CD14-positive monocyte (primary cell): ENCODE measurements at regions not wholly inside any gene's neighbourhood (a gene's known extent, or its start where the extent isn't known, plus 50 kb on each side); places are given as distances from the start of the nearest gene placed in this dataset.

Experiments used
- DNase-seq, 3 donors: peaks; one replicate each; pipeline ENCODE4 v3.0.0-alpha.2; 2011 to 2022
- H2AFZ ChIP-seq: 2 replicates; pipeline ENCODE4 v1.6.0; 2012; ENCODE audit warnings: mild to moderate bottlenecking, low read depth, low read length, inconsistent platforms; ENCODE audit not compliant: insufficient read depth, poor library complexity, severe bottlenecking
- H3K27ac ChIP-seq, 2 donors: 1 replicate in 1 of 2; 2 replicates in 1 of 2; pipeline ENCODE4 v1.5.1; 2012 to 2013; ENCODE audit warnings: low read length in 2 of 2, control low read depth in 1 of 2, inconsistent platforms in 1 of 2, low read depth in 1 of 2, mild to moderate bottlenecking in 1 of 2
- H3K27me3 ChIP-seq, 2 donors: one replicate each; pipeline versions ENCODE4 v1.6.0 to v1.6.1; 2011 to 2013; ENCODE audit warnings: low read length in 2 of 2; ENCODE audit not compliant: control insufficient read depth in 2 of 2, insufficient read depth in 2 of 2
- H3K36me3 ChIP-seq, 2 donors: replicated peaks in 1 of 2; 1 replicate in 1 of 2; 2 replicates in 1 of 2; pipeline versions ENCODE4 v1.5.1 to v1.6.1; 2012 to 2013; ENCODE audit warnings: low read length in 2 of 2, control low read depth in 1 of 2, inconsistent platforms in 1 of 2, mild to moderate bottlenecking in 1 of 2; ENCODE audit not compliant: insufficient read depth in 2 of 2, control insufficient read depth in 1 of 2
- H3K4me1 ChIP-seq, 2 donors: 1 replicate in 1 of 2; 2 replicates in 1 of 2; pipeline versions ENCODE4 v1.5.1 to v1.6.1; 2012 to 2013; ENCODE audit warnings: low read length in 2 of 2, control low read depth in 1 of 2, inconsistent platforms in 1 of 2, mild to moderate bottlenecking in 1 of 2, moderate library complexity in 1 of 2; ENCODE audit not compliant: insufficient read depth in 2 of 2, control insufficient read depth in 1 of 2
- H3K4me2 ChIP-seq: replicated peaks from 2 replicates; pipeline ENCODE3; 2012; ENCODE audit warnings: low read length, moderate library complexity, mild to moderate bottlenecking; ENCODE audit not compliant: poor library complexity, severe bottlenecking; ENCODE audit errors: extremely low read depth
- H3K4me3 ChIP-seq, 3 experiments: fragments of 200-600 bp in 1 of 3; sonication (generic) in 1 of 3; replicated peaks in 1 of 3; 1 replicate in 2 of 3; 2 replicates in 1 of 3; pipeline ENCODE4 v1.5.1; 2011 to 2013; ENCODE audit warnings: low read length in 3 of 3, mild to moderate bottlenecking in 3 of 3, control low read depth in 2 of 3, low read depth in 2 of 3, inconsistent platforms in 1 of 3, moderate library complexity in 1 of 3
- H3K79me2 ChIP-seq: 2 replicates; pipeline ENCODE4 v1.6.0; 2012; ENCODE audit warnings: mild to moderate bottlenecking, control low read depth, inconsistent platforms, low read length, moderate library complexity; ENCODE audit not compliant: insufficient read depth
- H3K9ac ChIP-seq: 2 replicates; pipeline ENCODE4 v1.6.0; 2017; ENCODE audit warnings: low read length, mild to moderate bottlenecking; ENCODE audit not compliant: insufficient read depth, poor library complexity, severe bottlenecking
- H3K9me3 ChIP-seq, 2 donors: replicated peaks in 1 of 2; 1 replicate in 1 of 2; 2 replicates in 1 of 2; pipeline versions ENCODE4 v1.5.1 to v1.6.1; 2012 to 2013; ENCODE audit warnings: low read length in 2 of 2, control low read depth in 1 of 2; ENCODE audit not compliant: control insufficient read depth in 1 of 2, insufficient read depth in 1 of 2
- H4K20me1 ChIP-seq: 2 replicates; pipeline ENCODE4 v1.6.0; 2012; ENCODE audit warnings: mild to moderate bottlenecking, low read length, control low read depth, moderate library complexity; ENCODE audit not compliant: insufficient read depth
- H3K27ac Mint-ChIP-seq, 7 donors: one replicate each; pipeline ENCODE4 v1.8.0; 2020; ENCODE audit warnings: mild to moderate bottlenecking in 7 of 7, mixed read lengths in 7 of 7, moderate library complexity in 6 of 7, inconsistent platforms in 2 of 7
- H3K27me3 Mint-ChIP-seq, 3 donors: one replicate each; pipeline ENCODE4 v1.8.0; 2021 to 2022; ENCODE audit warnings: low read depth in 3 of 3, mild to moderate bottlenecking in 3 of 3, mixed read lengths in 3 of 3, moderate library complexity in 3 of 3, inconsistent platforms in 1 of 3
- H3K36me3 Mint-ChIP-seq, 2 donors: one replicate each; pipeline ENCODE4 v1.8.0; 2020; ENCODE audit warnings: mixed read lengths in 2 of 2, inconsistent platforms in 1 of 2, mild to moderate bottlenecking in 1 of 2
- H3K4me1 Mint-ChIP-seq: one replicate; pipeline ENCODE4 v1.8.0; 2020; ENCODE audit warnings: mild to moderate bottlenecking, mixed read lengths
- H3K4me3 Mint-ChIP-seq, 2 donors: one replicate each; pipeline ENCODE4 v1.8.0; 2020; ENCODE audit warnings: mild to moderate bottlenecking in 2 of 2, mixed read lengths in 2 of 2, moderate library complexity in 1 of 2
- H3K9me3 Mint-ChIP-seq, 7 donors: one replicate each; pipeline ENCODE4 v1.8.0; 2020 to 2022; ENCODE audit warnings: mixed read lengths in 7 of 7, mild to moderate bottlenecking in 6 of 7, moderate library complexity in 6 of 7, inconsistent platforms in 2 of 7
- WGBS: methylation state at CpG from one replicate; pipeline ENCODE4 v1.1.5; 2013; ENCODE audit warnings: missing lambda C conversion rate; ENCODE audit not compliant: insufficient coverage; 5-methylcytosine and 5-hydroxymethylcytosine counted together
- intact Hi-C, 2 donors: fragments of 100-400 bp; cut with micrococcal nuclease; formaldehyde crosslinking; loops; one replicate each; pipeline versions ENCODE4 v1.15.0 to v1.15.1; 2023
- TF ChIP-seq, protein P1 (sequence below): fragments of 200-600 bp; IDR thresholded peaks from one replicate; pipeline ENCODE4 v1.8.0; 2022; ENCODE audit warnings: antibody characterized with exemption, mild to moderate bottlenecking

DNA sequence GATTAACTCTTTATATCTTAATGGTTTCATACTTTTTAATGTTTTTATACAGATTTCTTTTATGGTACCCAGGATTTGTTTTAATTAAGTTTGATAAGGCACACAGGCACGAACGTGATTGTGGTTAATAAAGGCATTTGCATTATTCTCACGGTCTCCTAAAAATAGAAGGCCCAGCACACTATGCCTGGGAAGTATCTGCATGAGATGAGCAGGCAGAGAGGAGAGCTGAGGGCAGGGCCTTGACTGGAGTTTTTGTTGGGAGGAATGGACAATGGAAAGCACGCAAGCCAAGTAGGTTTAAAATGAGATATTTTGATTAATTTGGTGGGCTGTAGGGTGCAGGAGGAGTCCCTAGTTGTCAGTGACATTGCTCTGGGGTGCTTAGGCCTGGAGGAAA lies 1714.3 kb upstream of the PCDH7 start:
- H3K27ac ChIP-seq = no peak overlapping the region
- no peak overlapping the region for H3K27ac Mint-ChIP-seq

GRCh38 chr4:29009908-29010307 lies 1710.3 kb upstream of the PCDH7 start:
- Histone ChIP-seq H3K4me2 (no peak overlapping the region), H4K20me1 (no peaks in the 10 kb centered on the region), H3K79me2 (no peaks in the 10 kb centered on the region), H3K27me3 (no peaks in the 10 kb centered on the region), H3K9me3 (peaks cover 0 to 3% of the 10 kb centered on the region in 2 donors), H3K9ac (no peak overlapping the region), H3K4me1 (no peaks in the 10 kb centered on the region), H3K4me3 (no peak overlapping the region), H3K27ac (no peak overlapping the region), H2AFZ (no peak overlapping the region), H3K36me3 (no peaks in the 10 kb centered on the region)
- Mint-ChIP-seq H3K27ac (no peak overlapping the region), H3K4me3 (no peak overlapping the region), H3K36me3 (no peaks in the 10 kb centered on the region), H3K27me3 (no peaks in the 10 kb centered on the region), H3K4me1 (no peaks in the 10 kb centered on the region), H3K9me3 (peaks cover 0 to 5% (median 1%) of the 10 kb centered on the region in 7 donors)
- intact Hi-C loops = no loop called here
- DNase-seq = no peak
- TF ChIP-seq, protein P1, sequence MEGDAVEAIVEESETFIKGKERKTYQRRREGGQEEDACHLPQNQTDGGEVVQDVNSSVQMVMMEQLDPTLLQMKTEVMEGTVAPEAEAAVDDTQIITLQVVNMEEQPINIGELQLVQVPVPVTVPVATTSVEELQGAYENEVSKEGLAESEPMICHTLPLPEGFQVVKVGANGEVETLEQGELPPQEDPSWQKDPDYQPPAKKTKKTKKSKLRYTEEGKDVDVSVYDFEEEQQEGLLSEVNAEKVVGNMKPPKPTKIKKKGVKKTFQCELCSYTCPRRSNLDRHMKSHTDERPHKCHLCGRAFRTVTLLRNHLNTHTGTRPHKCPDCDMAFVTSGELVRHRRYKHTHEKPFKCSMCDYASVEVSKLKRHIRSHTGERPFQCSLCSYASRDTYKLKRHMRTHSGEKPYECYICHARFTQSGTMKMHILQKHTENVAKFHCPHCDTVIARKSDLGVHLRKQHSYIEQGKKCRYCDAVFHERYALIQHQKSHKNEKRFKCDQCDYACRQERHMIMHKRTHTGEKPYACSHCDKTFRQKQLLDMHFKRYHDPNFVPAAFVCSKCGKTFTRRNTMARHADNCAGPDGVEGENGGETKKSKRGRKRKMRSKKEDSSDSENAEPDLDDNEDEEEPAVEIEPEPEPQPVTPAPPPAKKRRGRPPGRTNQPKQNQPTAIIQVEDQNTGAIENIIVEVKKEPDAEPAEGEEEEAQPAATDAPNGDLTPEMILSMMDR = no peak
- WGBS = 67% methylated on average over 1 of the region's 5 CpGs

More for the DNA sequence above, 1714.3 kb upstream of the PCDH7 start:
- TF ChIP-seq, protein P1 = no peak
- peaks cover 0 to 5% (median 0%) of the 10 kb centered on the region in 7 donors for H3K9me3 Mint-ChIP-seq
- Histone ChIP-seq H3K79me2 (no peaks in the 10 kb centered on the region), H3K27me3 (no peaks in the 10 kb centered on the region), H2AFZ (no peak overlapping the region), H3K36me3 (no peaks in the 10 kb centered on the region), H3K9ac (no peak overlapping the region), H3K4me2 (no peak overlapping the region), H3K4me3 (no peak overlapping the region), H3K9me3 (no peaks in the 10 kb centered on the region), H4K20me1 (no peaks in the 10 kb centered on the region), H3K4me1 (no peaks in the 10 kb centered on the region)
- H3K4me1 Mint-ChIP-seq = no peaks in the 10 kb centered on the region
- 87% methylated on average over 4 of the region's 4 CpGs for WGBS
- DNase-seq = no peak
- H3K4me3 Mint-ChIP-seq = no peak overlapping the region
- intact Hi-C loops = no loop called here
- peaks cover 0 to 1% (median 0%) of the 10 kb centered on the region in 3 donors for H3K27me3 Mint-ChIP-seq
- H3K36me3 Mint-ChIP-seq = no peaks in the 10 kb centered on the region
